GM06990 (cell line): ENCODE measurements at regions not wholly inside any gene's neighbourhood (a gene's known extent, or its start where the extent isn't known, plus 50 kb on each side); places are given as distances from the start of the nearest gene placed in this dataset.

Experiments used
- DNase-seq: peaks from one replicate; pipeline ENCODE4 v3.0.0-alpha.2; 2011; ENCODE audit not compliant: insufficient read length; ENCODE audit errors: extremely low read depth
- H3K27me3 ChIP-seq: replicated peaks from 2 replicates; pipeline ENCODE4 v1.6.0; 2011; ENCODE audit warnings: low read length; ENCODE audit not compliant: control insufficient read depth, insufficient read depth
- H3K36me3 ChIP-seq: 2 replicates; pipeline ENCODE4 v1.5.1; 2011; ENCODE audit warnings: low read length; ENCODE audit not compliant: control insufficient read depth, insufficient read depth
- H3K4me3 ChIP-seq: replicated peaks from 2 replicates; pipeline ENCODE4 v1.5.1; 2011; ENCODE audit warnings: low read depth, mild to moderate bottlenecking, control low read depth, low read length
- TF ChIP-seq, protein P1 (sequence below): IDR thresholded peaks from 2 replicates; pipeline ENCODE4 v1.5.1; 2011; ENCODE audit warnings: low read length, control low read depth, mild to moderate bottlenecking, inconsistent platforms; ENCODE audit not compliant: insufficient read depth, poor library complexity, severe bottlenecking

DNA sequence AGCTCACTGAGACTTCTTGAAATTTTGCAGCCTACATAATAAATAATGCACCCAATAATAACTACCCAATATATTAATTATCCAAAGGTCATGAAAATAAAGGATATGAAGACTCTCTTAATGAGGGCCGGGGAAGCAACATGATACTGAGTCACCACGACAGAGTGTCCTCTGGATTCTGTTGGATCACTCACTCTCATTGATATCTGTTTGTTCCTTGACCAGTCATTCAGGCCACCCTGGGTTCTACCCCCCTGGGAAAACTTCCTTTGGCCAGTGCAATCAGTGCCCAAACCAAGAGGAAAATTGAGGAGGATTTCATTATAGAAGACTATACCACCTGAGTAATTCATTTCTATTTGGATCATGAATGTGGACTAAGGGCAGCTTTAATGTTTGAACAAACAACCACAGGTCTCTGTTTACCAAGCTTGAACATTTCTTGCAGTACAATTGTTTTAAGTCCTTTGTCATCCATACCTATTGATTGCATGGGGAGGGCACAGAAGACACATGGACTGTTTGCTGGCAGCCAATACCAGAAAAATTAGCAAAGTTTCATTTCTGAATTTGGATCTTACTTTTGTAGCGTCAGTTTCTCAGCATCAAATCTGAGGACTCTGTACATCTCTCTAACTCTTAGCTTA is 137.2 kb upstream of the FGGY start:
- H3K36me3 ChIP-seq: no peaks in the 10 kb centered on the region
- no peak for DNase-seq
- H3K27me3 ChIP-seq: no peaks in the 10 kb centered on the region
- no peak overlapping the region for H3K4me3 ChIP-seq
- TF ChIP-seq, protein P1, sequence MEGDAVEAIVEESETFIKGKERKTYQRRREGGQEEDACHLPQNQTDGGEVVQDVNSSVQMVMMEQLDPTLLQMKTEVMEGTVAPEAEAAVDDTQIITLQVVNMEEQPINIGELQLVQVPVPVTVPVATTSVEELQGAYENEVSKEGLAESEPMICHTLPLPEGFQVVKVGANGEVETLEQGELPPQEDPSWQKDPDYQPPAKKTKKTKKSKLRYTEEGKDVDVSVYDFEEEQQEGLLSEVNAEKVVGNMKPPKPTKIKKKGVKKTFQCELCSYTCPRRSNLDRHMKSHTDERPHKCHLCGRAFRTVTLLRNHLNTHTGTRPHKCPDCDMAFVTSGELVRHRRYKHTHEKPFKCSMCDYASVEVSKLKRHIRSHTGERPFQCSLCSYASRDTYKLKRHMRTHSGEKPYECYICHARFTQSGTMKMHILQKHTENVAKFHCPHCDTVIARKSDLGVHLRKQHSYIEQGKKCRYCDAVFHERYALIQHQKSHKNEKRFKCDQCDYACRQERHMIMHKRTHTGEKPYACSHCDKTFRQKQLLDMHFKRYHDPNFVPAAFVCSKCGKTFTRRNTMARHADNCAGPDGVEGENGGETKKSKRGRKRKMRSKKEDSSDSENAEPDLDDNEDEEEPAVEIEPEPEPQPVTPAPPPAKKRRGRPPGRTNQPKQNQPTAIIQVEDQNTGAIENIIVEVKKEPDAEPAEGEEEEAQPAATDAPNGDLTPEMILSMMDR: no peak

DNA sequence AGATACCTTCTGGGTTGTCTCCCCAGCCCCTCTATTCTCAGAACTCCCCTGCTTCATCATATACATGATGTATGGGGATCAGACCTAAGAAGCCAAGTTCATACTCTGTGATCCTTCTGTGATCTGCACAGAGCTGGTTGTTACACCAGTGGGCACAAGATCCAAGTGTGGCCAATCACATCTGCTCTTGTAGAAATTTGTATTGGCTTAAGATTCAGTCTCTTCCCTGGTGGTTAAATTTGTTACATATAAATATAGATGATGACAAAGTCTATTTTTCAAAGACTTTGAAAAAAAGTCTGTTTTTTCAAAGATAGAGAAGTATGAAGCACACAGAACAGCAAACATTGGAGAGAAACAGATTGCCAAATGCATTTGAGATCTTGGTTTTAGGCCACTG is 135.8 kb upstream of the FGGY start:
- Histone ChIP-seq H3K36me3 (no peaks in the 10 kb centered on the region), H3K27me3 (no peaks in the 10 kb centered on the region), H3K4me3 (no peak overlapping the region)
- DNase-seq: no peak
- TF ChIP-seq, protein P1: no peak

DNA sequence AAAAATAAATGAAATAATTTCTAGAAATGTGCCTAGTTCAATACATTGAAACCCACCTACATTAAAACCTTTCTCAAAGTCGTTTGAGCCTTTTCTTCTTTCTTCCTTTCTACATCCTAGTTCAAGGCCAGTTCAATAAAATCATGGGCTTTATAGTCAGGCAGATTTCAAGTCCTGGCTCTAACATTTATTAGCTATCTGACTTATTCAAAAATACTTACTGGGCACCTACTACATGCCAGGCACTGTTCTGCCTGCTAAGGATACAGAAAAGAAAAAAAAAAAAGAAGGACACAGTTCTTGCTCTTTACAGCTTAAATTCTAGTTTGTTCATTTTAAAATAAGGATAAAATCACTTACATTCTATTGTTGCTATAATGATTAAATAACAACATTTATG is 134.2 kb upstream of the FGGY start:
- no peaks in the 10 kb centered on the region for H3K27me3 ChIP-seq
- no peak overlapping the region for H3K4me3 ChIP-seq
- no peak for DNase-seq
- TF ChIP-seq, protein P1: no peak
- H3K36me3 ChIP-seq: no peaks in the 10 kb centered on the region

DNA sequence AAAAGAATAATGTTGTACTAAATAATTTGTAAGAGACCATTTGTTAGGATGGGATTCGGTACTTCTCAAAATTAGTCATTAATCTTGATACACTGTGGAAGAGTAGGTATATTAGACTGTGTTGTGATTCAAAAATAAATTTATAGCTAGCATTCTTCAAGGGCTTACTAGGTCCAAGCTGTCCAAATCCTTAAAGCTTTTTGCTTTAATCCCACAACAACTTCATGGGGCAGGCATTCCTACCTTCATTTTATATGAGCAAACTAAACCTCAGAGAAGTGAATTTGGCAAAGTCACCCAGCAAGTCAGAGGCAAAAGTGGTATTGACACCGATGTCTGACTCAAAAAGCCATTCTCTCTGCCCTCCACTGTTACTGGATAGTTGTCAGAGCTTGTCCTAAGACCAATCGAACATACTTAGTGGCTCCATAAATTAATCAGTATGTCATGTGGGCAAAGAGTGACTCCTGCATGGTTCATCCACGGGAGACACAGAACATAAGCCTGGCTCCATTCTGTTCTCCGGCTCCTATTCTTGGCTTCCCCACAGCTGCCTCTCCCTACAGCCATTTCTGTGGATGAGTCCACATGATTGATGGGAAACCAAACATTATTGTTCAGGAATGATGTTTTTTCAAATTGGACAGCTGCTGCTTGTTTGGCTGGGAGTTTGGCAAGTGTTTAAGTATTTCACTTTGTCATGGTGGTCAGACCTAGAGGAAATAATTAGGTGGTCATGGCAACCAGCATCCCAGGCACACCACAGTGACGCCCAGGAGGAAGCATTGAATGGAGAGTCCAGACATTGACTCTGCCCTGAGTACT is 133.4 kb upstream of the FGGY start:
- DNase-seq: no peak
- Histone ChIP-seq H3K27me3 (no peaks in the 10 kb centered on the region), H3K4me3 (no peak overlapping the region), H3K36me3 (no peaks in the 10 kb centered on the region)
- TF ChIP-seq, protein P1: no peak

DNA sequence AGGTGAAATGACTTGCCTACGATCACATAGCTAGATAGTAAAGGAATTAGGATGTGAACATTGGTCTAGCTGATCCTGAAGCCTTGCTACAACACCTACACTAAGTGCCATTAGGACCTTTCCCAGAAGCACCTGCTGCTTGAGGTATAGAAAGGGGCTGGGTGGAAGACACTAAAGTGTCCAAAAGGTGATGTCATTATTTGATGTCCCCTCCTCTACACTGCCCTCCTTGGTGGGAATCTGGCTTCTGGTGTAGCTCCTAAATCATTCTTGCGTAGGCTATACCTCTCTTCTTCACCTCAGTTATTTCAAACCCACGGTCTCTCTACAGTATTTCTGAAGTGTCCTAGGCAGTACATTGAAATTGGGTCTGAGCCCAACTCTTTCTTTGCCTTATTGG is 132.5 kb upstream of the FGGY start:
- Histone ChIP-seq H3K4me3 (no peak overlapping the region), H3K27me3 (no peaks in the 10 kb centered on the region), H3K36me3 (no peaks in the 10 kb centered on the region)
- TF ChIP-seq, protein P1: no peak
- DNase-seq: no peak

DNA sequence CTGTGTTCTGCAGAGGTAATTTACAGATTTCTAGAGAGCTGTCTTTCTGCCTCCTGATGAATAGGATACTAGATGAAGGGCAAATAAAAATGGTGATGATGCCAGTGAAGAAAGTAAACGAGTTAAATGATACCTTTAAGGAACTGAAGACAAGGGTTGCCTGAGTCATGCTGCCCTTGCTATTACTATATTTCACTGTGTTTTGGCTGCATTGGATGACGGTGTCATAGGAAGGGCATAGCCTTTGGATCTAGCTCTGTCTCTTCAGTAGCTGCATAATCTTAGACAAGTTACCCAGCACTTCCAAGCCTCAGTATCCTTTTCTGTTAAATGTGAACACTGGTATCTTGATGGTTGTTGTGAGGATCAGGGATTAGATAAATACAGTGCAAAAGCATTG is 131.5 kb upstream of the FGGY start:
- TF ChIP-seq, protein P1: no peak
- Histone ChIP-seq H3K4me3 (no peak overlapping the region), H3K36me3 (no peaks in the 10 kb centered on the region), H3K27me3 (no peaks in the 10 kb centered on the region)
- DNase-seq: no peak
